DMS79 (cell line): ENCODE measurements at regions not wholly inside any gene's neighbourhood (a gene's known extent, or its start where the extent isn't known, plus 50 kb on each side); places are given as distances from the start of the nearest gene placed in this dataset.

Experiments used
- DNase-seq: peaks from one replicate; lab custom pipeline; 2025; lab: John Stamatoyannopoulos, UW

DNA sequence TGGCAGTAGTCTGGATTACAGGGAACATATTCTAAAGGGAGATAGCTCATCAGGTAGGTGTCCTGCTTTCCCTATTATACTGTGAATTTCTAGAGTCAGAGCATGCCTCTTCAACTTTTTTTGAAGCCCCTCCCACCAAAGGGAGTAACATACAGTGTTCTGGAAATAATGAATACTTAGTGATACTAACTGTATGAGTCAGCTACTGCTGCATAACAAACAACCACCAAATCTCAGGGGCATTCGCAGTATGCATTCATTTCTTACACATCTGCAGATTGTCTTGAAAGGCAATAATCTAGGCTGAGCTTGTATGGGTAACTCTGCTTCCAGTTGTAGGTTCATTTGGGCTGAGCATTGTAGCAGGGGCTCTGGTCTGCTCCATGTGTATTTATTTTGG lies 409.7 kb upstream of the SPRED2 start:
- DNase-seq, result no peak

DNA sequence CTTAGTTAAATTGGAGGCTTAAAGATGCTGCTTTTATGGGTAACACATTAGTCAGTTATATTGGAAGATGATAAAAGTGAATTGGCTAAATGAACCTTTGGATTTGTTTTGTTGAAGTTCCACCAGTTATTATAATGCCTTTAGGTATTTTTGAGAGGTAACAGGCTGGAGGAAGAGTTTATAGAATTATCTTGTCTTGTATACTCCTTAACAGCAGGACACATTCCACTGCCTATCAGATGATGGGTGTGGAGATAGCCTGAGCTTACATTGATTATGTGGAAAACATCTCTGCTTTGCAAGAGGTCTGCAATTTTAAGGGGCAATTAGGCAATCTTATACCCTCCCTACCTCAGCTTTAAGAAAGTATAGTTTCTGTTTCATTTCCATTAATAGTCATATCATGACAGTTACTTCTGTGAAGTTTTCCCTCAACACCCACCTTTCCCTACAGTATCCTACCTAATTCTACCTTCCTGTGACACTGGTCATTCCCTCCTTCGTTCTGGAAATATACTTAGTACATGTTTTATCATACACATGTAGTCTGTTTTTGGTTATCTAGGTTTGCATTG lies 403.7 kb upstream of the SPRED2 start:
- DNase-seq, result no peak

DNA sequence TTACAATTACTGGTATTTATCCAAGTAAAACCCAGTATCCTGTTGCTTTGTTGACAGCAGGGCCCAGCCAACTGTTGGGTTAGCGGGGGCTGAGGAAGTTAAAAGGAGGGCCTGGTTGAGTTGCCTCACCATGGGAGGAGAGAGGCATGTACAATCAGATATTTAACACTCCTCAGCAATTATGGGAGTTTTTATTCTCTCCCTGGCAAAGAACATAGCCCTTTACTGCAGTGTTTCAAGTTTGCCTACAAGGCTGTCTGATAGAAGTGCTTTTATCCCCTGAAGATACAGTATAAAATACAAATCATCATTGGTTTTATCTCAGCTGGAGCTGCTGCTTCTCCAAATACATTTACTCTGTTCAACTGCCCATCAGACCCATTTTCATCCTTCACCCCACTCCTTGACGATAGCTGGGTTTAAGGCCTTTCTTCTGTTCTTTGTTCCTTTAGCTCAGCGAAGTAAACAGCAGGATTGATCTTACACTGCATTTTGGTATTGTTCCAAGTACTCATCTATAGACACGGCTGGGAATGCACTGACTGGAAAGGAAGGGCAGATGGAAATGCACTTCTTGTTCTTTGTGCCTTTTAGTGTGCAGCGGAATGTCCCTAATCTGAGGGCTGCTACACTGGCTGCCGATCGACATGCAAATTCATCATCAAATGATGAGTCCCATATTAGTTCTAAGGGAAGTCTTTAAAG lies 402.5 kb upstream of the SPRED2 start:
- DNase-seq, result peak; percentile 26

DNA sequence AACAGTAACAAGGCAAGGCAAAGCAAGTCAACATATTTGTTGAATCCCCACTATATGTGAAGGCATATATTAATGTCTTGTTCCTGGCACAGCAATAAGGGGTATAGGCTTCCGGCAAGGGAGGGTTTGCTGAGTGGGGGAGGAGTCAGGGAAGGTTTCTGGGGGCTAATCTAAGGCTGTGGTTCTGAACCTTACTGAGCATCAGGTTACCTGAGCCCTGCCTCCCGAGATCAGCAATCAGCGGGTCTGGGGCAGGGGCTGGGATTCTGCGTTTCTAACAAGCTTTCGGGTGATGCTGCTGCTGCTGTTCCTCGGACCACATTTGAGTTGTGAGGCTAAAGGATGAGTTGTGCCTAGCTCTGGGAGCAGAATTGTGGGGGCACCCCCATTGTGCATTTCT lies 401.7 kb upstream of the SPRED2 start:
- DNase-seq, result no peak

DNA sequence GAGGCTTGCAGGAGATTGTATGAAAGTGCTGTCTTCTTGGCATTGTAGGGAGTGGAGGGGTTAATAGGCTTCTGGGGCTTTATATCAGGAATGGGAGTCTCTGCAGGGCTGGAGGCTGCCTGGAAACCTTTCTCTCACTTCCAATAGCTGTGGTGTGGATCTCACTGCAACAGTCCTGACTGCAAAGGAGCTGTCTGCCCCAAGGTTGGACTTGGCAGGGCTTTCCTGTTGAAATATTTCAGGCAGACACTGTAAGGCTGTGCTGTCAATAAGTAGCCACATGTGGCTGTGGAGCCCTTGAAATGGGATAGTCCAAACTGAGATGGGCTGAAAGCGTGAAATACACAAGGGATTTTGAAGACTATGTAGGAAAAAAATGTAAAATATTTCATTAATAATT lies 399.1 kb upstream of the SPRED2 start:
- no peak for DNase-seq

DNA sequence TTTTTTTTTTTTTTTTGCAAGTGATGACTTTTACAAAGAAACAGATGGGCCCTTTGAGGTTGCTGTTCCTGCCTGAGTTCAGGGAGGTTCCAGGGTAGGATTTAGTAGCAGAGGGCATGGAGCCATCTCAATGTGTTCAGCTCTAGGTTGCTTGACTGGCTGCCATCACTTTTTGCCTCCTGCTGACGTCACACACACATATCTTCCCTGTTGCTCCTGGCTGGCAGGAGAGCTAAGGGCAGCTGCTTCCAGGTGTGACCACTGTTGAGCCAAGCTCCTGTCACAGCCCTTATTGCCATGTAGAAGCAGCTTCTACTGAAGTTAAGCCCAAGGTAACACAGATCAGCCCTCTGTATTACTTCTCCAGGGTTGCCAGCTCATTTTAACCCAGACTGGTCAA lies 394.2 kb upstream of the SPRED2 start:
- no peak for DNase-seq

DNA sequence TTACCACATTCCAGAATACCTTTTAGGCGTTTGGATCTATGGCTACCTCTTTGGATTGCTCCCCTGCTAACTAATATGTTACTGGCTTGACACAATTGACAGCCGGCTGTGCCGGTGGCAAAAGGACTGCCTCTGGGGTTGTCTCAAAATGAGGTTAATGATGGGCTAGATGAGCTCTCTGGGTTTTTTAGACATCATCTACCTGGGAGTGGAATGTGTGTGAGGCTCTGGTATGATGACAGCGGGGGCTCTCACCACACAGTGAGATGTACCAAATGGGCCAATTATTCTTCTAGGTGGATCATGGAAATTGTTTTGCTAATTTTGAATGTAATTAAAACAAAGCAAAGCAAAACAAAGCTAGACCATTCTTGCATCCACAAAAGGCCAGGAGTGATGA lies 391.1 kb upstream of the SPRED2 start:
- DNase-seq, result no peak

DNA sequence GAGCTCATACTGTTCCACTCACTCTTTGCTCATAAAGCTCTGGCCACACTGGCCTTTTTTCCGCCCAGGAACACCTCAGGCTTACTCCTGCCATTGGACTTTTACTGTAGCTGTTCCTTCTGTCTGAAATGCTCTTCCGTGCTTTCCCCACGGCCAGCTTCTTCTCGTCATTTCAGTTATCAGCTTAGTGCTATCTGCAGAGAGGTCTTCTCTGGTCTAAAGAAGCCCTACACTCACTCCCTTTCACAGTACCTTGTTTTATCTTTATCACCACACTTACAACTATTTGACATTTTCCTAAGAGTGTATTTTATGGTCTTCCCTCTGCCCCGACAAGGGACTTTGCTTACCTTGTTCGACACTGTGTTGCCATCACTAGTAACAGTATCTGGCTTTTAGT lies 388.1 kb upstream of the SPRED2 start:
- DNase-seq, result no peak

DNA sequence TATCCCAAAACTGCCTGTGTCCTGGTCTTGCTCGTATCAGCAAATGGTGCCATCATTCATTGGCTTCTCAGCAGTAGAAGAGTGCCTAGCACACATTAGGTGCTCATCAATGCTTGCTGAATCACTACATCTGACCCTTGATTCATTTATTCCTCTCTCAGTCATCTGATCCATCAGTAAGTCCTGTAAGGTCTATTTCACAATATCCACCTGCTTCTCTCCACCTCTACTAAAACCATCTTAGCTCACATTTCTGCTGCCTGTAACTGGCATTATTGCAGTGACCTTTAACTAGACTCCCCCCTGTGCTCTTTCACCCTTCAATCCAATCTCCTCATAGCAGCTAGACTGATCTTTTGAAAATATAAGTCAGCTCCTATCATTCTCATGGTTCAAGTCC lies 387.6 kb upstream of the SPRED2 start:
- no peak for DNase-seq

DNA sequence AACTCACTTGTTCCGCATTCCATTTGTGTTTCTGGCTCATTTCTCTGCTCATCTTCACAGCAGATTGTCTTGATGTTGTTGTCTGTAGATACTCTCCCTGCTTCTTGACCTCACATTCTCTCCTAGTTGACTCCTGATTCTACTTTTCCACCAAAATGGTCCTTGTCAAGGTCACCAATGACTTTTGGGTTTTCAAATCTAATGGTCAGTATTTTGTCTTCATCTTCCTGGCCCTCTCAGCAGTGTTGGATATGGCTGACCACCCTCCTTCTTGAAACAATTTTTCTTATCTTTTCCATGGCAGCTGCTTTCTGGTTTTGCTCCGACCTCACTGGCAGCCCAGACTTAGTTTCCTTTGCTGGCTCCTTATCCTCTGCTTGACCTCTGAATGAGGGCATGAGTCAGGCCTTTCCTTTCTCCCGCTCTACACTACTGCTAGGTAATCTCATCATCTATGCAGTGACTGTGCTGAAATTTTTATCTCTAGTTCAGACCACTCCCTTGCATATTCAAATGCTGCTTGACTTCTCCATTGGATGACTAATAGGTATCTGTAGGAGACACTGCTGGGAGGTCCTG lies 386.6 kb upstream of the SPRED2 start:
- no peak for DNase-seq

DNA sequence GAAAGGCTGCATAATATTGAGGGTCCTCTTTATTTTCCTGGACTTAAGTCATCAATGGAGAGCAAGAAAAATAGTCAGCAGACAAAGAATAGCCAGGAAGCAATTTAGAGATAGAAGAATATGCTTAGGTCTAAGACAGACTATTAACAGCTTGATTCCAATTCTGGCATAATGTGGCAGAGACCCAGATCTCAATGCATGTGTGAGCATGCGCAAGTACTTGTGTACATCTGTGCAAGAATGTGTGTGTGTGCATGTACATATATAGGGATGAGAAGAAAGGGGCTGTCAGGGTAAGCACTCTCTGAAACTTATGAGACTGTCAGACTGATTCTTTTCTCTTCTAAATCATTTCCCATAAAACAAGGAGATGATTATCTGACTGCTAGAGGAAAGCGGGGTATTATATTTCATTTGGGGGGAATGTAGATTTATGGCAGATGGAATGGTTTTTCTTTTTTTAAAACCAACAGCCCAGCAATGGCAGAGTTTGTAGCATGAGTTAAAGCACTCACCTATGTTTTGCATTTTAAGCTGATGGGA lies 381.3 kb upstream of the SPRED2 start:
- no peak for DNase-seq

DNA sequence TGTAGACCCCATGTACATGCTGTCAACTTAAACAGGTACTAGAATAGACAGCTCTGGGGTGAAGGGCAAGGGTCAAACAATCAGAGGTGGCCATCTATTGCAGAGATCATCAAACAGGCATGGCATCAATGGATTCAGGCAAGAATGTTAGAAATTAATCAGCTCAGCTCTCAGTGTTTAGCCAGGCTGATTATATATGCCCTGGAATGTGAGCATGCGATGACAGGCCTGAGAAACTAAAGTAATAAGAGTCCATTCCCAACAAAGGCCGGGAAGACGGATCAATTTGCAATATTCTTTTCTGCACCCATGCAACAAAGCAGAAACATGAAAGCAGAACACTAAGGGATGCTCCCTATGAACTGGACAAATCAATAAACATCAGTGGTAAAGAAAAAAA lies 380.5 kb upstream of the SPRED2 start:
- no peak for DNase-seq

DNA sequence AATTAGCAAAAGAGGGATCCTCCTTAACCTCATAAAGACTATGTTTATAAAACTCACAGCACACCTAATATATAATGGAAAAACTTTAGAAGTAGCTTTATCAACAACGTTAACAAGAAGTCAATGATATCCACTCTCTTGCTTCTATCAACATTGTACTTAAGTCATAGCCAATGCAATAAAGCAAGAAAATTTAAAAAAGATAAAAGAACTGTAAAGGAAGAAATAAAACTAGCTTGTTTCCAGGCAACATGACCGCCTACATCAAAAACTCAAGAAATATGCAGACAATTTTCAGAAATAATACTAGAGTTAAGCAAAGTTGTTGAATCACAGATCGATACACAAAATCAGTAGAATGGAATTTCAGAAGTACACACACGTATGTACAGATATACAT lies 375.5 kb upstream of the SPRED2 start:
- no peak for DNase-seq

DNA sequence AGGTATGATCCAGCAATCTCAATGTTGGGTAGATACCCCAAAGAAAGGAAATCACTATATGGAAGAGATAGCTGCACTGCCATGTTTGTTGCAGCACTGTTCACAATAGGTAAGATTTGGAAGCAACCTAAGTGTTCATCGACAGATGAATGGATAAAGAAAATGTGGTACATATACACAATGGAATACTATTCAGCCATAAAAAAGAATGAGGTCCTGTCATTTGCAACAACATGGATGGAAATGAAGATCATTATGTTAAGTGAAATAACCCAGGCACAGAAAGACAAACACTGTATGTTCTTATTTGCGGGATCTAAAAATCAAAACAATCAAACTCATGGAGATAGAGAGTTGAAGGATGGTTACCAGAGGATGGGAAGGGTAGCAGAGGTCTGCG lies 372.4 kb upstream of the SPRED2 start:
- no peak for DNase-seq

DNA sequence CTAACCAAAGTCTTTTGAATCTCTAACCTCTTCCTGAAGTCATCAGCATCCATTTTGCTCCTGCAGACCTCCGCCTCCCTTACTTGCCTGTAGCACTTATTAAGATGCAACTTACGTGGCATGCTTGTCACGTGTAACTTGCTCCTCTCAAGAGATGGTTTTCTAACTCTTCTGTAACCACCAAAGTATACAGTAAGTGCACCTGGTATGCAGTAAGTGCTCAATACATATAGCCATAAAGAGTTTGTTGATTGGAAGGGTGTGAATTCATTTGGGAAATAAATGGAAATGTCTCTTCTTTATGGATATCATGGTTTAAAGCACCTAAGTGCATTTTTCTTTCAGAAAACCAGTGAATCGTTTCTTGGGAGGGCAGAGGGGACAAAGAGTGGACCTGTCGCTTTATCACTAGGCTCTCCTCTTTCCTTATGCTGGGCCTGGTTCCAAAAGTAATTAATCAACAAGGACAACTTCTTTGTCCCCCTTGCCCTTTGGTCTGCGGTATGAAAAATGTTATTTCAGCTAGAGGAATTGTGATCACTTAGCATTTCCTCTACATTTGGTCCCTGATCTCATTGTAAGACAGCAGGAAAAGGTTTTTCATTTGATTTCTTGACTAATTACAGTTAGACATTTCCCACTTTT lies 370.0 kb upstream of the SPRED2 start:
- DNase-seq, result peak; percentile 34

DNA sequence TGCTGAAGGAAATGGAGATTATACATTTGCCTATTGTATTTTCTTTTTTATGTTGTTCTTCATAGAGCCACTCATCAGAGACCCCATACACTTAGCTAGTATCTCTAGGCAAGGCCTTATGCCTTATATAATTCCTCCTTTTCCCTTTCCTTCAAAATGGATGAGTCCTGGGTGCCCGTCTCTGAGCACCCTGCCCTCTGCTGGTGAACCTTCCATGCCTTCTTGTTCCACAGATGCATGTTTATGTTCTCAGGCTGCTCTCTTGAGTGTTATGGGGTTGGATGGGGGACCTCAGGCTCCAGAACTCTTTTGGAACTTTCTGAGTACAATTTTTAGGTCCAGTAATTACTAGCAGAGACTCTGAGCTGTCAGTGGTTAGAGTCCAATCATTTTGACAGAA lies 368.6 kb upstream of the SPRED2 start:
- no peak for DNase-seq

DNA sequence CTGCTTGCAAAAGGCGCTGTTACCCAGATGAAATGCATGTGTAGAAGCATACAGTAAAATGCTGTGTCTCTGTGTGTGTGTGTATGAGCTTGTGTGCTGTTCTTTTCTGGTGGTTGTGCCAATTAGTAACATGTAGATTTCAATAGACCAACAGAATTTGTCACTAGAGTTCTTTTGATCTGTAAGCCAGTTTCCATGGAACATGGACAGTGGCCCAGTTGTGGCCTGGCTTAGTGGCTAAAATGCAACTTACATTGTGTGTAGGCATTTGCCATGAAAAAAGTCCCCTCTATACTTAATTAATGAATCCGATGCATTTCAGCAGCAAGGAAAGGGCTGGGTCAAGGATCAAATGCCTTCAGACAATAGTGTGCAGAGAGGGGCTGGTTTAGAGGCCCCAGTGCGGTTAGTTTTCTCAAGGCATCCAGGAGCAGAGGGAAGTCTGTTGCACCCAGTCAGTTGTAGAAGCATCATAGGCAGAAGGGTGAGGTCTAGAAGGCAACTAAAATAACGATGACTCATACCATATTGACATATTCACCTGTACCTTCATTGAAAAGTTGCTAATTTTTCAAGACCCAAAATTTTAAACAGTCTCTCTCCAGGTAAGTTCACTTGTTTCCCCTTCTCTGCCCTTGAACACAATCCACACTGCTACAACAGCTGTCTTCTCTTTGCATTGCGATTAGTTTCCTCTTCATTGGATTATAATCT lies 366.9 kb upstream of the SPRED2 start:
- no peak for DNase-seq

DNA sequence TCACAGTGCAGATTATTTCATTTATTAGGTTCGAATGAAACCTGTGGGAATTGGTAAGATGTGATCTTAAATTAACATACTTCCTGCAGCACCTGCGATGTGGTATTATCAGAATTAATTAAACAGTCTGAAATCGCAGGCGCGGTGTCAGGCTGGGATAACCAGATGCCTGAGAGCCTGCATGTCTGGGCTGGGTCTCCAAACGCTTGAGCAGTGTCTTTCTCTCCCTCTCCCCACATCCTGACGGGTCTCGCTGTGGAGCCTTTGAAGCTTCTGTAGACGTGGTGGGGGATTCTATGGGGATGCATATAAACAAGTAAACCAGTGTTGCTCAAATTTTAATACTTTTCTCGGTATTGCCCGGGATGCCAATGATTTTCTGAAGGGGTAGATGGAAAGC lies 366.2 kb upstream of the SPRED2 start:
- no peak for DNase-seq

DNA sequence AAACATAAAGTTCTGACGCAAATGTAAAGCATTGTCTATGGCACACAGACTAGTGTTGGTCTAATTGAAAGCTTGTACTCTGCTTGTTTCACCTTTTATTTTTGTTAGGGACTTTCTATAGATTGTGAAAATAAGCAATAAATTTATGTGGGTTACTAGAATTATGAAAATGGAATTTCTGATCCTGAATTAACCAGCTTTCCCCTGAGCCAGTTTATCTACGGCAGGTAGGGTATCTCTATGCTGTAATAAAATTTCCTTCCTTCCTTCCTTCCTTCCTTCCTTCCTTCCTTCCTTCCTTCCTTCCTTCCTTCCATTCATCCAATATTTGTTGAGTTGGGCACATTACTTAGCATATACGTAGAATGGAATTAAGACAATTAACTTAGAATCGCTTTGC lies 362.6 kb upstream of the SPRED2 start:
- no peak for DNase-seq

DNA sequence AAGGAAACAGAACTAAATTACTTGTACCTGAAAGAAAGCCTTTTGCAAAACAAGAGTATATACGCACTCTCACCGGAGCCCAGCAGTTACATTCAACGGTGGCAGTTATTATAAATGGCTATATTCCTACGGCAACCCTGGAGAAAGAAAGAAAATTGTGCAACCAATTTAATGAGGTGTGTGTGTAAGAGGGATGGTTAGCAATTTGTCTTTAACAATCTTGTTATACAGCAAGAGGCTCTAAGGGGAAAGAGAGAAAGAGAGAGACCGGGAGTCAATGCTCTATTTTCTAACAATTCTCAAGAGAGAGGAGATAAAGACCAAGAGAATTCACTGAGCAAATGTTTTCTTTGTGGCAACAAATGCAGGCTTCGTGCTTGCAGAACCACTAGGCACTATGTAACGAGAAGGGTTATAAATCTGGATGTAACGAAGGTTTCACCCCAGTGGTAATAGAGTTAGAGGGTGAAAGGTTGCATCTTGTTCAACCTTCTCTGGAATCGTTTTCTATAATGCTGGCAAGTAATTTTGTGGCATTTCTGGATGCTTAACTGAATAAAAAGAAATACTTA lies 359.1 kb upstream of the SPRED2 start:
- no peak for DNase-seq

DNA sequence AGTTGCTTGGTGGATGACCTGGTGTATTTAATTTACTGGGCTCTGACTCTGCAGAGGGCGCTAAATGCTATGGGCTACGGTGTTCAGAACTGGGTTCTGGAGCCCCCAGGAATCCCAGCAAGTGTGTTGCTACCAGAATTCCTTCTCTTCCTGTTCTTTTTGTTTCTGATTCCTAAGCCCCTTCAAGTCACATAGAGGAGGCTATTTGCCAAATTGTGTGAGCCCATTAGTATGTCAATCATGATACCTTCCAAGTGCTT lies 358.2 kb upstream of the SPRED2 start:
- no peak for DNase-seq

DNA sequence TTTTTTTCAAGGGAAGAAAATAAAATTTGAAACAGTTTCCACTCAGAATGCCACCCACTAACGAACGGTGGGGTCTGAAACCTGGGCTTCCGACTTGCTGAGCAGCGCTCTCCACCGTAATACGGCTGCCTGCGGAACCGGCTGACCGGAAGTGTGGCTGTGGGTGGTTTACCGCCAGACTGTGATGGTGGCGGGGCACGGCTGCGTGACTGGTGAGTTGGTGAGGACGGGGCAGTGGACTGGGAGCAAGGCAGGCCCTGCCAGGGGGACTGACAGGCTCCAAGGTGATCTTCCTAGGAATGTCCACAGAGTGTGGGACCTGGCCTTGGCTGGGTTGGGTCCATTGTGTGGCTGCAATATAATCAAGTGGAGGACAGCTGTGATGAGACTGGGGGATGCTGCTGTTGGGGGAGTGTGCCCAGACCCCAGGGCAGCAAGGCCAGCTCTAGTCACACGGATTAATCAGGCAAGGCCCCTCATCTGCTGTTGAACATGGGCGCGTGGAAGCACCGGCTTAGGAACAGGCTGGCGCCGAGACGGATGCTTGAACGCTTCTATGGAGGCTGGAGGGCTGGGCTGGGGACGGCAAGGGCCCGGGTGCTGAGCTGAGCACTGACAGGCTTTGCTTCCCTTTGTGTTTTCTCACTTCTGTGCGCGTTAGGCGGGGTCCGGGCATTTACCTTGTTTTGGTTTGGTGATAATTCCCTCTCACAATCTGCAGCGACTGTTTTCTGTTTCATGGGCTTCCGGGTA lies 357.7 kb upstream of the SPRED2 start:
- no peak for DNase-seq
